ENCODE measurements at regions not wholly inside any gene's neighbourhood (a gene's known extent, or its start where the extent isn't known, plus 50 kb on each side); places are given as distances from the start of the nearest gene placed in this dataset.

GRCh38 chr9:31958572-31958971 lies 425.9 kb upstream of the ACO1 start:
- Mint-ChIP-seq H3K27ac (no peak overlapping the region), H3K27me3 (no peaks in the 10 kb centered on the region), H3K4me3 (no peak overlapping the region), H3K36me3 (ENCODE audit: low read depth) (no peaks in the 10 kb centered on the region), H3K9me3 (peaks cover 6% of the 10 kb centered on the region), H3K4me1 (no peaks in the 10 kb centered on the region)
- POLR2A ChIA-PET: no interaction called here
- CTCF ChIA-PET: no interaction called here
- no peak for DNase-seq

DNA sequence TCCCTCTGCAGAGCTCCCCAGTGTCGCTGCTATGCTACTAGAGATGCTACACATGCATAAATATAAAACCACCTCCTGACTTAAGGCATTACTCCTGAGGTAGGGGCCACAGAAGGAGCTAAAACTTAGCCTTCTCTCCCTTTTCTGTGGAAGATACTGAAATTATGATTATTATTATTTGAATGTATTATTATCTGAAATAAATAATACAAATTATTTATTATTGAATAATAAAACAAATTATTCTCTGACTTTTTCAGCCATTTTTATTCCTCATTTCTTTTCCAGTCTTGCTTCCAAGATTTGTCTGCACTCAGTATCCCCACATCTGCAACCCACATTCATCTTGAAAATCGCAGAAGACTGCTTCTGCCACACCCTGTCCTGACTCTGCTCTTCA lies 414.9 kb upstream of the ACO1 start:
- Mint-ChIP-seq H3K4me1 (no peaks in the 10 kb centered on the region), H3K36me3 (ENCODE audit: low read depth) (no peaks in the 10 kb centered on the region), H3K9me3 (no peaks in the 10 kb centered on the region), H3K27ac (no peak overlapping the region), H3K27me3 (no peaks in the 10 kb centered on the region), H3K4me3 (no peak overlapping the region)
- CTCF ChIA-PET: no interaction called here
- POLR2A ChIA-PET: no interaction called here
- no peak for DNase-seq

DNA sequence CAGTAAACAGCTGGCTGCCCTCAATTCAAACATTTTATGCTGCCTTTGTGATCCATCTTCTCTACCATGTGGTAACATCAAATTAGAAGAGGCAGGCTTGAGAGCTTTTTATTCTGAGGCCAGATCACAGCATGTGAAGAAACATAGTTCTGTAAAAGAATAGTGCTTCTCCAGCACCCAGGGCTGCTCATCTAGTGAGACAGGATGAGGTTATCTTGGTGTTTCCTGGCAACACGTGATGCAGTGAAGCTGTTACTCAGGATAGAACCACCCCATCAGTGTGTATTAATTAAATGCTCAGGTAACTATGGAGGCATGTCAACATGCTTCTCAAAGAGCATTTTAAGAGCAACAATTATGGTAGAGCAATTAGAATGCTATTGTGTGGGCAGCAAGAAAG lies 400.5 kb upstream of the ACO1 start:
- no peaks in the 10 kb centered on the region for H3K27me3 Mint-ChIP-seq
- no peaks in the 10 kb centered on the region for H3K4me1 Mint-ChIP-seq
- H3K27ac Mint-ChIP-seq: no peak overlapping the region
- CTCF ChIA-PET: no interaction called here
- H3K36me3 Mint-ChIP-seq (ENCODE audit: low read depth): no peaks in the 10 kb centered on the region
- DNase-seq: no peak
- H3K4me3 Mint-ChIP-seq: no peak overlapping the region
- POLR2A ChIA-PET: no interaction called here
- peaks cover 4% of the 10 kb centered on the region for H3K9me3 Mint-ChIP-seq

DNA sequence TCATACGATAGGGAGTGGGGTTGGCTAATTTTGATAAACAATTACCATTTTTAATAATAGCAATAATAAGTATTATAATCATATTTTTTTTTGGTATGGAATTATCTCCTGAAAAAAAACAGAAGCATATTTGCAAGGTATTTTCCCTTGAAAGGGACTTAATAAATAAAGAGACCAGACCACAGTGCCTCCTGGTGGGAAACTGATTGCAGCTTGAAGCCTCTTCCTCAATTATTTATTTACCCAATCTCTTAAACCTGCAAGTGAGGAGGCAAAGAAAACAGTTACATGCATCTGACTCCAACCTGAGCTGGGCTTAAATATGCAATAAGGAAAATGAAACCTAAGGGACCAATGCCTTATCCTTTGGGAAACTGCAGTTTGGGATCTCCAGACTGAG lies 388.1 kb upstream of the ACO1 start:
- no peaks in the 10 kb centered on the region for H3K27me3 Mint-ChIP-seq
- CTCF ChIA-PET: no interaction called here
- POLR2A ChIA-PET: no interaction called here

GRCh38 chr9:32004431-32005076 lies 379.9 kb upstream of the ACO1 start:
- Mint-ChIP-seq H3K4me1 (no peaks in the 10 kb centered on the region), H3K4me3 (no peak overlapping the region), H3K36me3 (ENCODE audit: low read depth) (no peaks in the 10 kb centered on the region), H3K27me3 (no peaks in the 10 kb centered on the region), H3K27ac (no peak overlapping the region), H3K9me3 (no peaks in the 10 kb centered on the region)
- DNase-seq: no peak
- CTCF ChIA-PET: no interaction called here
- POLR2A ChIA-PET: no interaction called here

More for the DNA sequence above, 388.1 kb upstream of the ACO1 start:
- Mint-ChIP-seq H3K9me3 (peaks cover 7% of the 10 kb centered on the region), H3K4me1 (no peaks in the 10 kb centered on the region), H3K4me3 (no peak overlapping the region), H3K36me3 (ENCODE audit: low read depth) (no peaks in the 10 kb centered on the region), H3K27ac (no peak overlapping the region)
- no peak for DNase-seq

DNA sequence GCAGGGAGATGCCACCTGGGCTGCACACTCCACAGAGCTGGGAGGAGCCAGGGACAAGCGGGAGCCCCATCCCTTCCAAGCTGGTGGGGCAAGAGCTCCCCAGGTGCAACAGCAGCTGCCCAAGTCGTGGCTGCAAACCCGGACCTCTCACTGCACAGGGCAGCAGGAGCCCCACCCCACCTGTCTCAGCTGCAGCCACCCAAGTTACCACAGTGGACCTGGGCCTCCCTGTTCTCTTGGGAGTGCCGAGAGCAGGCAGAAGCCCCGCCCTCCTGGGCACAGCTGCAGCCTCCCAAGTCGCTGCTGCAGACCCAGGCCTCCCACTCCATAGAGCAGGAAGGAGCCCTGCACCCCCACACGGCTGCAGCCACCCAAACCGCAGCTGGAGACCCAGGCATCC lies 374.1 kb upstream of the ACO1 start:
- Mint-ChIP-seq H3K4me1 (no peaks in the 10 kb centered on the region), H3K27me3 (no peaks in the 10 kb centered on the region), H3K9me3 (no peaks in the 10 kb centered on the region), H3K27ac (no peak overlapping the region), H3K36me3 (ENCODE audit: low read depth) (no peaks in the 10 kb centered on the region), H3K4me3 (no peak overlapping the region)
- DNase-seq: no peak
- ChIA-PET CTCF (no interaction called here), POLR2A (no interaction called here)

DNA sequence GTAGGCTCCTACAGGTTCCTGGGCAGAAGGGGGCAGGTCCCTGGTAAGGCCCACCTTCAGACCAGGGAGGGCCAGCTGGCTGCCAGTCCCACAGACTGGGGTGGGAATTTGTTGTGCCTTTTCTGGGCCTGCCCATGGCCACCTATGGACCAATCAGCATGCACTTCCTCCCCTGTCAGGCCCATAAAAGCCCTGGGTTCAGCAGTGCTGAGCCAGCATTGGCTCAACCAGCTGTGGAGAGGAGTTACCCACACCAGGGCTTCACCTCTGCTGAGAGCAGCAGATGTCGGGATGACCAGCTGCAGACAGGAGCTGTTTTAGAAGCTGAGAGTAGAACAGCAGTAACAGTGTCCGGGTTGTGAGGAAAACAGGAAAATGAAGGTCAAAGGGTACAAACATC lies 373.4 kb upstream of the ACO1 start:
- Mint-ChIP-seq H3K9me3 (no peaks in the 10 kb centered on the region), H3K4me1 (no peaks in the 10 kb centered on the region), H3K4me3 (no peak overlapping the region), H3K36me3 (ENCODE audit: low read depth) (no peaks in the 10 kb centered on the region), H3K27me3 (no peaks in the 10 kb centered on the region), H3K27ac (no peak overlapping the region)
- no peak for DNase-seq
- ChIA-PET CTCF (no interaction called here), POLR2A (no interaction called here)

- Mint-ChIP-seq H3K4me1 (no peaks in the 10 kb centered on the region), H3K4me3 (no peak overlapping the region), H3K27ac (no peak overlapping the region), H3K27me3 (no peaks in the 10 kb centered on the region), H3K9me3 (no peaks in the 10 kb centered on the region), H3K36me3 (ENCODE audit: low read depth) (no peaks in the 10 kb centered on the region)
- ChIA-PET CTCF (no interaction called here), POLR2A (no interaction called here)
- DNase-seq: no peak
Observed at GRCh38 chr9:32015795-32016194, 368.6 kb upstream of the ACO1 start.

DNA sequence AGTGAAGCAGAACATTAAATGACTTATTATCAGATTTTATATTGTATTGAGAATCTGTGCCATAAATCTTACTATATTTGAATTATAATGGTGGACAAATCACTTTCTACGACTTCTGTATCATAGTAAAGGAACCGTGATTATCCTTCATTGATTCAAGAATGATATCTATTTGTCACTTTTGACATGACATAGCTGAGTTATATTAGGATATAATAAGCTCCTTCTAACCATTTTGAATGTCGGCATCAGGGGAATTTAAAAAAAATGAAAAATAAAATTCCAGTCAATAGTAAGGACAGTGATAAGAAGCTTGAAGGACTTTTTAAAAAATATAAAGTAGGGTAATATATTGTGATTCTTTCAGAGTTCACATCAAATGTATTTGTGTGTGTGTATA lies 338.9 kb upstream of the ACO1 start:
- Mint-ChIP-seq H3K4me1 (no peaks in the 10 kb centered on the region), H3K27ac (no peak overlapping the region), H3K4me3 (no peak overlapping the region), H3K36me3 (ENCODE audit: low read depth) (no peaks in the 10 kb centered on the region), H3K27me3 (no peaks in the 10 kb centered on the region), H3K9me3 (peaks cover 2% of the 10 kb centered on the region)
- no peak for DNase-seq
- POLR2A ChIA-PET: no interaction called here
- CTCF ChIA-PET: no interaction called here

DNA sequence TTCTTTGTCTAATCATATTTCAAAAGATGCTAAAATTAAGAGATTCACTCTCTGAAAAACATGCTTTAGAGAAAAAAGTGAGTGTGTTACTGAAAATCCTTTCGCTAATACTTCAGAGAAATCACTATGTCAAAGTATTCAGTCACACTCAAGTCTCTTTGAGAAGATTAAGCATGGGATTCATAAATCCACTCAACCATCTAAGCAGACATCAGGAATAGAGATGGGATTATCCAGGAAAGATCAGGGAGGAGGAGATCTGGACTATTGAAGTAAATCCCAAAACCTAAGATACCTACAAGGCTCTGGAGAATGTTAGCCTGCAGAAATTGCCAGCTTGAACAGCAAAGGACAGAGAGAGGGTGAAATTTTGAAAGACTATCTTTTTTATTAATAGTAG lies 317.2 kb upstream of the ACO1 start:
- DNase-seq: no peak
- Mint-ChIP-seq H3K4me3 (no peak overlapping the region), H3K36me3 (ENCODE audit: low read depth) (no peaks in the 10 kb centered on the region), H3K4me1 (no peaks in the 10 kb centered on the region), H3K9me3 (no peaks in the 10 kb centered on the region), H3K27me3 (no peaks in the 10 kb centered on the region), H3K27ac (no peak overlapping the region)
- ChIA-PET CTCF (no interaction called here), POLR2A (no interaction called here)

DNA sequence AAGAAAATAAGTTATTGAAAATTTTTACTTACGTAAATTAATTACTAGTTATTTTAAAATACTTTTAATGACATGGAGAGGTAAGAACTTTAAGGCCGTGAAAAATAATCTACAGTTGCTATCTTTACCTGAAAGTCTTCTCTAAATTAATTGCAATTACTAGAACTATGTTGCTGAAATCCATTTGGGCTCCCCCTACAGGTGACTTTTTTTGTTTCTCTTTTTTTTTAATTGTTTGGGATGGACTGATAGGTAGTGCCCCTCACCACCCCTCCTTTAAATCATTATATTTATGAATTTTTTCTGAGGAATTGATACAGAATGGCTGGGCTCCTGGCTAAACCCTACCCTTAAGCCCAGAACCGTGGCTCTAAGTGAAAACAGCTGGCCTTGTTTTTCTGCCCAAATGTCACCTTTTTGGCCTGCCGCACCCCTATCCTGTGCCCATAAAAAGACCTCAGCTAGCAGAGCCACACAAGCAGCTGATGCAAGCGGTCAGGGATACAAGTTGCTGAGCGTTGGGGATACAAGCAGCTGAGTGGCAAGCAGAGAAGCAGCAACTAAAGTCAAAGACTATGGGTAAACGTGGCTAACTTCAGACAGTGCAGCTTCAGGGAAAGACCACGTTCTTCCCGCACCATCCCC lies 315.2 kb upstream of the ACO1 start:
- CTCF ChIA-PET: interaction anchor here (0.8 to 1.4 kb wide), 2 partner anchors 10 to 13 kb away, joined by 3 to 4 read pairs; no protein-coding TSS in a partner anchor
- POLR2A ChIA-PET: no interaction called here

DNA sequence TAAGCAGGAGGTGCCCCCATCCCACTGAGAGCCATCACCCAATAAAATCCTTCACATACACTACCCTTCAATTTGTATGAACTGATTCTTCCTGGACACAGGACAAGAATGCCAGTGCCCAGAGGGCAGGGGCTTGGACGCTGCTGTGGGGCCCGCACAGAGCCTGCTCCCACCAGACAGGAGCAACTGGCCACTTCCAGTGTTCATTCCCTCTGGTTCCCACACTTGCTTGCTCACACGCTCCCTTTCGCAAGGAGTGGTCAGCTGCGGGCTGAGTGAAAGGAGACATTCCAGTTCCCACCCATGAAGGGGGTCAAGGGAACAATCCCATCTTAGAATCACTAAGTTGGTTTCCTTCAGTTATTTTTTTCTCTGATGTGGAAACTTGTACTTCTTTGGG lies 314.5 kb upstream of the ACO1 start:
- ChIA-PET CTCF (no interaction called here), POLR2A (no interaction called here)
- no peak overlapping the region for H3K27ac Mint-ChIP-seq
- H3K9me3 Mint-ChIP-seq: no peaks in the 10 kb centered on the region
- peaks cover 1% of the 10 kb centered on the region for H3K27me3 Mint-ChIP-seq
- H3K36me3 Mint-ChIP-seq (ENCODE audit: low read depth): no peaks in the 10 kb centered on the region
- no peak for DNase-seq
- H3K4me3 Mint-ChIP-seq: no peak overlapping the region
- H3K4me1 Mint-ChIP-seq: no peaks in the 10 kb centered on the region

More for the DNA sequence above, 315.2 kb upstream of the ACO1 start:
- Mint-ChIP-seq H3K27me3 (no peaks in the 10 kb centered on the region), H3K9me3 (no peaks in the 10 kb centered on the region), H3K4me1 (no peaks in the 10 kb centered on the region), H3K36me3 (ENCODE audit: low read depth) (no peaks in the 10 kb centered on the region), H3K4me3 (no peak overlapping the region), H3K27ac (no peak overlapping the region)
- DNase-seq: no peak

DNA sequence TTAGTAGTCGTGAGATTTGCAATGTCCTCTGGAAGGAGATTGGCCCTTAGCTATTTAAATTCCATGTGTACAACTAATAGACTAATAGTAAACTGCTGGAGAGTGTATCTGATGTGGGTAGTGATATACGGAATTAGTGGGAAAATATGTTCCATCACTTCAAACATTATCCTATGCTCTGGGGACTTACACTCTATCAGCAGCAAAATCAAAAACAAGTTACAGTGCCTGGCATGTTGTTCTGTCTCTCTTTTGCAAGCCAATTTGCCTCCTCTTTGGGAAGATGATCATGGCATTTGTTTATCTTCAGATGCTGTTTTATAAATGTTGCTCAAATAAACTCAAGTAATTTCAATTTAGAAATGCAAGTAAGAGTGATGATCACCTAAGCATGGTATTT lies 311.9 kb upstream of the ACO1 start:
- Mint-ChIP-seq H3K27ac (no peak overlapping the region), H3K27me3 (peaks cover 1% of the 10 kb centered on the region), H3K36me3 (ENCODE audit: low read depth) (no peaks in the 10 kb centered on the region), H3K9me3 (no peaks in the 10 kb centered on the region), H3K4me1 (no peaks in the 10 kb centered on the region), H3K4me3 (no peak overlapping the region)
- ChIA-PET CTCF (no interaction called here), POLR2A (no interaction called here)
- DNase-seq: no peak

DNA sequence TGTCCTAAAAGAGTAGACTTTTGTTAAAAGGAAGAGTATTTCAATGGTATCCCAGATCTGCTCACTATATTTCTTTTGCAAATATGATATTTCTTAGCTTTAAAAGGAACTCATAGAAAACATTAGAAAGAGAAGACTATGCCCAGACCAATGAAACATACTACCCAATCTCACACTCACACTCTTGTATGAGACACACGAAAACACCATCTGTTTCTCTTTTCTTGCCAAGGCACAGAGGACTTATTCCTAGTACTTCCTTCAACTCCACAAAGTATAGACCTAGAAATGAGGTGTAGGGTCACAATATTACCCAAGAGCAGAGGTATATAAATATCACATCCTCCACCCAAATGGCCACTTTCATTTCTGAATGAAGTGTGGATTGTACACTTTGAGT lies 292.4 kb upstream of the ACO1 start:
- Mint-ChIP-seq H3K4me3 (no peak overlapping the region), H3K27me3 (no peaks in the 10 kb centered on the region), H3K9me3 (no peaks in the 10 kb centered on the region), H3K27ac (no peak overlapping the region), H3K36me3 (ENCODE audit: low read depth) (no peaks in the 10 kb centered on the region), H3K4me1 (no peaks in the 10 kb centered on the region)
- CTCF ChIA-PET: no interaction called here
- POLR2A ChIA-PET: no interaction called here
- no peak for DNase-seq

Measured in activated CD4-positive, alpha-beta memory T cell treated with anti-CD3 and anti-CD28 coated beads, Interleukin-2, amount 10 ng/mL, durations not matched to agents 7 days and 5 days (primary cell).